ENCODE measurements at regions not wholly inside any gene's neighbourhood (a gene's known extent, or its start where the extent isn't known, plus 50 kb on each side); places are given as distances from the start of the nearest gene placed in this dataset.

DNA sequence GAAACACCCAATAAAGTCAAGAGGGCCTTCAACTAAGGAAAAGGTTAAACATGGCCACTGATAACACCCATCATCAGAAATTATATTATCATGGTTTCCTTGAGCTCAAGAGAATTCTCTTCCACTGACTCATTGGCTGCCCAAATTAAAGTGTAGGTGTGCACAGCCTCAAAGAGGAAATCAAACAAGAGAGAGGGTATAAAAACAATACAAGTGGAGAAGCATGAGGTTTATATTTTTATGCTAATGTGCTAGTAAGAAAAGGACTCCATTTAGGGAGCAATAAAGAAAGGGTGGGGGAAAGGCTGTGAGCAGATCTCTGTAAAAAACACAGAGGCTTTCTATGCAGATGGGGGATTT is 168.8 kb upstream of the VRK2 start:
- H3K4me1 ChIP-seq (ENCODE audit: control insufficient read depth, insufficient read depth, low read length): peaks cover 23% of the 10 kb centered on the region
- peak overlapping the region in 1 of 2 experiments; percentile 33; a peak in 2 of 4 replicates for H3K4me3 ChIP-seq (ENCODE audit: low read depth in 2 of 2, low read length in 2 of 2)
- no peak overlapping the region for H3K27ac ChIP-seq (ENCODE audit: low read length)
- no peaks in the 10 kb centered on the region for H3K27me3 ChIP-seq (ENCODE audit: control insufficient read depth, insufficient read depth, low read length)
- TF ChIP-seq TCF7L2 (IDR thresholded peaks at IDR 0.05; ENCODE audit: low read depth, low read length) (no peak), REST (IDR thresholded peaks at IDR 0.05; ENCODE audit: insufficient read depth in 1 of 2, low read depth in 2 of 2, low read length in 1 of 2) (no peak), SIN3A (IDR thresholded peaks at IDR 0.05; ENCODE audit: borderline replicate concordance, insufficient read depth, low read depth, low read length) (no peak), POLR2AphosphoS5 (IDR thresholded peaks at IDR 0.05; ENCODE audit: low read depth, low read length) (no peak)
- TF ChIP-seq, protein P1, sequence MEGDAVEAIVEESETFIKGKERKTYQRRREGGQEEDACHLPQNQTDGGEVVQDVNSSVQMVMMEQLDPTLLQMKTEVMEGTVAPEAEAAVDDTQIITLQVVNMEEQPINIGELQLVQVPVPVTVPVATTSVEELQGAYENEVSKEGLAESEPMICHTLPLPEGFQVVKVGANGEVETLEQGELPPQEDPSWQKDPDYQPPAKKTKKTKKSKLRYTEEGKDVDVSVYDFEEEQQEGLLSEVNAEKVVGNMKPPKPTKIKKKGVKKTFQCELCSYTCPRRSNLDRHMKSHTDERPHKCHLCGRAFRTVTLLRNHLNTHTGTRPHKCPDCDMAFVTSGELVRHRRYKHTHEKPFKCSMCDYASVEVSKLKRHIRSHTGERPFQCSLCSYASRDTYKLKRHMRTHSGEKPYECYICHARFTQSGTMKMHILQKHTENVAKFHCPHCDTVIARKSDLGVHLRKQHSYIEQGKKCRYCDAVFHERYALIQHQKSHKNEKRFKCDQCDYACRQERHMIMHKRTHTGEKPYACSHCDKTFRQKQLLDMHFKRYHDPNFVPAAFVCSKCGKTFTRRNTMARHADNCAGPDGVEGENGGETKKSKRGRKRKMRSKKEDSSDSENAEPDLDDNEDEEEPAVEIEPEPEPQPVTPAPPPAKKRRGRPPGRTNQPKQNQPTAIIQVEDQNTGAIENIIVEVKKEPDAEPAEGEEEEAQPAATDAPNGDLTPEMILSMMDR (IDR thresholded peaks at IDR 0.05): no peak
- intact Hi-C loops (cut with micrococcal nuclease; ENCODE audit: unreplicated experiment): no loop called here
- BruUV-seq (replicated peaks): no TSS peak
- in situ Hi-C loops (cut with HindIII; ENCODE audit: low pct_unique_long_range_greater_than_20kb, low sequenced_read_pairs): no loop called here
- H3K9me3 ChIP-seq (ENCODE audit: control insufficient read depth, insufficient read depth, low read depth, low read length): no peaks in the 10 kb centered on the region
- ChIA-PET CTCF (no interaction called here), POLR2A (no interaction called here)
- no peaks in the 10 kb centered on the region for H3K36me3 ChIP-seq (ENCODE audit: control insufficient read depth, insufficient read depth, low read length)
- DNase-seq (ENCODE audit: low read depth, low spot score) (no peak), ATAC-seq (no peak)

DNA sequence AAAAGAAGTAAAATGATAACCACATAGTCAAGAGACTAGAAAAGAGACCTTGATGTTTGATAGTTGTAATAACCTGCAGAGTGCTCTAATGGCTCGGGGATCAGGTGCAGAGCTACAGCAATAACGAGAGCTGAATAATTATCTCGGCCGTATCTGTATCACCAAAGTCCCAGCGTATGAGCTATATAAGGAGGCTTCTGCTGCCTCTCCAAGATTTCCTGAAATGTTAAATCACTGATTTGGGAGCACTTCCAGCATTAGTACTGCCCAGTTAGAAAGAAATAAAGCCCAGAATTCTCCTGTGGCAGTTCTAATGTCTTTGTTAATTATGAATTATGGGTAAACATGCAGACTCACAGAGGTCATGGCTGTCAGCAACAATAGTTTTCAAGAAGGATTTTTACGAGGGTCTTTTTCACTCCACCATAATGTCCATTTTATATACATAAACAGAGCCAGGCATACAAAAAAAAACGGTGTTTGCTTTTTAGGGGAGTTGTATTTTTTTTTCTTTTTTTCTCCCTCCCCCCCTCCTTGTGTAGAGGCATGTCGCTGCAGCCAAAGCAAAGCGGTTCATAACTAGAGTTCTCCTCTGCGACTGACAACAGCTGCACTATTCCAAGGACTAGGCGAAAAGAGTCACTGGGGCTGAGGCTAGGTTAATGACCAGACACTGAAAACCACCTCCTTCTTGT is 168.3 kb upstream of the VRK2 start:
- no peak overlapping the region for H3K27ac ChIP-seq (ENCODE audit: low read length)
- CTCF ChIA-PET: no interaction called here
- in situ Hi-C loops (cut with HindIII; ENCODE audit: low pct_unique_long_range_greater_than_20kb, low sequenced_read_pairs): no loop called here
- peak overlapping the region in 1 of 2 experiments; percentile 33; a peak in 2 of 4 replicates for H3K4me3 ChIP-seq (ENCODE audit: low read depth in 2 of 2, low read length in 2 of 2)
- BruUV-seq (replicated peaks): no TSS peak
- H3K36me3 ChIP-seq (ENCODE audit: control insufficient read depth, insufficient read depth, low read length): no peaks in the 10 kb centered on the region
- no peak for ATAC-seq
- no peaks in the 10 kb centered on the region for H3K27me3 ChIP-seq (ENCODE audit: control insufficient read depth, insufficient read depth, low read length)
- H3K9me3 ChIP-seq (ENCODE audit: control insufficient read depth, insufficient read depth, low read depth, low read length): no peaks in the 10 kb centered on the region
- intact Hi-C loops (cut with micrococcal nuclease; ENCODE audit: unreplicated experiment): no loop called here
- POLR2A ChIA-PET: no interaction called here
- H3K4me1 ChIP-seq (ENCODE audit: control insufficient read depth, insufficient read depth, low read length): peaks cover 23% of the 10 kb centered on the region
- TF ChIP-seq, protein P1 (IDR thresholded peaks at IDR 0.05): no peak
- TF ChIP-seq POLR2AphosphoS5 (IDR thresholded peaks at IDR 0.05; ENCODE audit: low read depth, low read length): no peak
- TF ChIP-seq REST (IDR thresholded peaks at IDR 0.05; ENCODE audit: insufficient read depth in 1 of 2, low read depth in 2 of 2, low read length in 1 of 2): no peak
- TF ChIP-seq SIN3A (IDR thresholded peaks at IDR 0.05; ENCODE audit: borderline replicate concordance, insufficient read depth, low read depth, low read length): no peak
- no peak for TF ChIP-seq TCF7L2 (IDR thresholded peaks at IDR 0.05; ENCODE audit: low read depth, low read length)
- no peak for DNase-seq (ENCODE audit: low read depth, low spot score)

Data from Panc1 (cell line).